GM12874 (cell line): ENCODE measurements at regions not wholly inside any gene's neighbourhood (a gene's known extent, or its start where the extent isn't known, plus 50 kb on each side); places are given as distances from the start of the nearest gene placed in this dataset.

Experiments
- TF ChIP-seq, protein P1 (sequence below): IDR thresholded peaks from 2 replicates; pipeline ENCODE4 v1.5.1; 2011; ENCODE audit warnings: low read depth, mild to moderate bottlenecking, control low read depth, low read length, moderate library complexity; ENCODE audit not compliant: insufficient read depth

GRCh38 chr20:60121903-60122302, 163.7 kb downstream of the CDH26 start:
- TF ChIP-seq, protein P1, sequence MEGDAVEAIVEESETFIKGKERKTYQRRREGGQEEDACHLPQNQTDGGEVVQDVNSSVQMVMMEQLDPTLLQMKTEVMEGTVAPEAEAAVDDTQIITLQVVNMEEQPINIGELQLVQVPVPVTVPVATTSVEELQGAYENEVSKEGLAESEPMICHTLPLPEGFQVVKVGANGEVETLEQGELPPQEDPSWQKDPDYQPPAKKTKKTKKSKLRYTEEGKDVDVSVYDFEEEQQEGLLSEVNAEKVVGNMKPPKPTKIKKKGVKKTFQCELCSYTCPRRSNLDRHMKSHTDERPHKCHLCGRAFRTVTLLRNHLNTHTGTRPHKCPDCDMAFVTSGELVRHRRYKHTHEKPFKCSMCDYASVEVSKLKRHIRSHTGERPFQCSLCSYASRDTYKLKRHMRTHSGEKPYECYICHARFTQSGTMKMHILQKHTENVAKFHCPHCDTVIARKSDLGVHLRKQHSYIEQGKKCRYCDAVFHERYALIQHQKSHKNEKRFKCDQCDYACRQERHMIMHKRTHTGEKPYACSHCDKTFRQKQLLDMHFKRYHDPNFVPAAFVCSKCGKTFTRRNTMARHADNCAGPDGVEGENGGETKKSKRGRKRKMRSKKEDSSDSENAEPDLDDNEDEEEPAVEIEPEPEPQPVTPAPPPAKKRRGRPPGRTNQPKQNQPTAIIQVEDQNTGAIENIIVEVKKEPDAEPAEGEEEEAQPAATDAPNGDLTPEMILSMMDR = no peak

GRCh38 chr20:60122671-60123070, 164.4 kb downstream of the CDH26 start:
- TF ChIP-seq, protein P1 = no peak

GRCh38 chr20:60123096-60123495, 164.9 kb downstream of the CDH26 start:
- TF ChIP-seq, protein P1 = no peak

- TF ChIP-seq, protein P1 = no peak
Measured at GRCh38 chr20:60123652-60124051, 165.4 kb downstream of the CDH26 start.

- TF ChIP-seq, protein P1 = no peak
Measured at GRCh38 chr20:60124776-60125381, 166.7 kb downstream of the CDH26 start.

DNA sequence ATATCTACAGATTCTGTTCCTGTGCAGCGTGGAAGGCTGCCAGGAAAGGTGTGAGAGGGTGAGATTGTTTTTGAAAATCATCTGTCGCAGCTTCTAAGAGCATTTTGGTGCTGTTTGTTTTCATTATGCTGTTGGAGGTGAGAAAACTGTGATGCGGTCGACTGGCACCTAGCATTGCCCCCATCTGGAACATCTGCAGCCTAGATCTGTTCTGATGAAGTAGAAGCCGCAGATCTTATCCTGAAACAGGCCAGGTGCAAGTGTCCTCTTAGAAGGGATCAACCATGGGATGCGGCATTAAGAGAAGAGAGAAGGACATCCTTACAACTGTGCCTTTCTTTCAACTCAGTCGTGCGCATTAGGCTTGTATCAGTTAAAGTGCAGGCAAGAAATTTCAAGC, 167.3 kb downstream of the CDH26 start:
- TF ChIP-seq, protein P1 = no peak

GRCh38 chr20:60126975-60127374, 168.8 kb downstream of the CDH26 start:
- TF ChIP-seq, protein P1 = no peak
